ENCODE measurements at regions not wholly inside any gene's neighbourhood (a gene's known extent, or its start where the extent isn't known, plus 50 kb on each side); places are given as distances from the start of the nearest gene placed in this dataset.

GRCh38 chr5:44497606-44498005, 108.4 kb upstream of the FGF10 start:
- TF ChIP-seq CTCF (conservative IDR thresholded peaks at IDR 0.05; ENCODE audit: low read depth, low read length) (no peak), EZH2phosphoT487 (IDR thresholded peaks at IDR 0.05; ENCODE audit: borderline replicate concordance, low read length) (no peak)
